Pulmonary artery endothelial cell (primary cell): ENCODE measurements at regions not wholly inside any gene's neighbourhood (a gene's known extent, or its start where the extent isn't known, plus 50 kb on each side); places are given as distances from the start of the nearest gene placed in this dataset.

ENCODE experiments used
- DNase-seq: peaks from one replicate; pipeline ENCODE4 v3.0.0-alpha.2; 2011; ENCODE audit warnings: low read depth, low spot score

- DNase-seq: no peak
Observed at GRCh38 chr16:27681681-27682080, 131.7 kb downstream of the KATNIP start.

DNA sequence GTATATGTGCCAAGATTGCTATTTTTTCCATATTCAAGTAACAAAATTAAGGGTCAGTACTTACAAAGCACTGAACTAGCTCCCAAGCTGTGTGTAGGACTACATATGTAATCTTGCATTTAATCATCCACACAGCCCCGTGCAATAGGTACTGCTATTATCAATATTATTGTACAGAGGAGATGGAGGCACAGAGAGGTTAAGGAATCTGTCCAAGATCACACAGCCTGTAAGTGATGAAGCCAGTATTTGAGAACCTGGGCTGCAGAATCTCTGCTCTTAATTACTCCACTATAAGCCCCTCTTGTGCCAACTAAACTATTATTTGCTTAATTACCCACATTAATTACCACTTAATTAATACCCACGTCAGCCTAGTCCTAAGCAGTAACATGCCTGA lies 134.1 kb downstream of the KATNIP start:
- DNase-seq: no peak

DNA sequence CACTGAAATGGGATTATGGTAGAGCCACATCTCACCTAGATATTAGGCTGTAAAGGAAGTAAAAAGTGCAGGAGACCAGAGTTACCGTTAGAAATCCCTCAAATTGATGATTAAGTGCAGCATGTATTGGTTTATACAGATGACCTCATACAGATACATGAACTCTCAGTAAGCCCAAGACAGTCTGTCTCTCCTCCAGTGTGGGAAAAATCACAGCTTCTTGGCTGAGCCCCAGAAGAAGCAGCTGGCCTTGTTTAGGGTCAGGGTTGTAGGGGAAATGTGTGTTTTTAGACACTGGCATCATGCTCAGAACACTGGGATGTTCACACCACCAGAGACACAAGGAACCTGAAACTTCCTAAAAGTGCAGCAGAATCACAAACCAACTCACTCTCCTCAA lies 135.9 kb downstream of the KATNIP start:
- DNase-seq: no peak

GRCh38 chr16:27686926-27687325 lies 137.0 kb downstream of the KATNIP start:
- DNase-seq: no peak

DNA sequence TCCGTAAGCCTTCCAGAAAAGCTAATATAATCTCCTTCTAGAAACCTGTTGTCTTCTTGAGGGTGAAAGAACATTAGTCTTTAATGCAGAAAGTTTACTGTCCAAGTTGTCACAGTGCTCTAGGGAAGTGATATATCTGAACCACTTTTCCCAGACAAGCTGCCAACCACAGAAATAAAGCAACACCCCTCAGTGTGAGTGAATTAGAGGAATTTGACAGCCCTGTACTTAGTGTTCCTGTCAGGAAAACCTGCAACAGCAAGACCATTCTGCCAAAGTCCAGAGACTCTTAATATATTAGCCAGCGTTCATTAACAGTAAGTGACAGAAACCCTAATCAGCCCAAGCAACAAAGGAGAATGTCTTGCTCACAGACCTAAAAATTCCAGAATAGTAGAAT lies 137.7 kb downstream of the KATNIP start:
- DNase-seq: no peak

- no peak for DNase-seq
Observed at GRCh38 chr16:27689711-27690110, 139.8 kb downstream of the KATNIP start.

DNA sequence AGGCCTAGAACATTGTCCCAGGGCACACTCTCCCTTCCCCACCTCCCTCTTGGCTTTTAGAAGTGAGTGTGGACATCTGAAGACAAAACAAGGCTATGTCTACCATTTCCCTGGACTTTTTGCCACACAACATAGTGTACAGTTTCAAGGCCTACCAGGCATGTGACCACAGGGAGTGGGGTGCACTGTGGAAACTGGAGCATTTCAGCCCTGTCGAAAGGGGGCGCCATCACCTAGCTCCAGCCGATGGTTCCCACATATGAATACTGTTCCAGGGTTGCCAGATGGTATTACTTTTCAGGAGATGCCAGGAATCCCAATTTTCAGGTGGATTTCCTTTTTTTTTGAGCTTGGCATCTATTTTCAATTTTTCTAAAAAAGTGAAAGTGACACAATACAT lies 140.7 kb downstream of the KATNIP start:
- DNase-seq: no peak

GRCh38 chr16:27691721-27692120 lies 141.8 kb downstream of the KATNIP start:
- no peak for DNase-seq

DNA sequence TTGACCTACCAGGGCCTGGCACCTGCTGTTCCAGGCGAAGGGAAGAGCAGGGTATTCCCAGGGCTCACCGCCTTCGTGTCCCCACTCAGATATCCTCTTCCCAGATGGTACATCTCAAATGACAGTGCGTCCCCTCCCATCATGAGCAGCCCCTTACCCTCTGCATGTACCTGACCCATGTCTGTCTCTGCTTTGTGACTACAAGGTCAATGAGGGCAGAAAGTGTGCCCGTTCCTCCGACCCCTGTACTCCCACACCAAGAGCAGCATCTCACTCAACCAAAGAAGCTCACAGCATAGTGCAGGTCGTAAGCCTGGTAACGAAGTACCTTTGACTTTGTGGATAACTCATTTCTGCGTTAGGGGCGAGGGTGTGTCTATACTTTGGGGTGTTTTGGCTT lies 142.6 kb downstream of the KATNIP start:
- DNase-seq: no peak

- no peak for DNase-seq
Observed at GRCh38 chr16:27695161-27695560, 145.2 kb downstream of the KATNIP start.

GRCh38 chr16:27698266-27698665 lies 148.3 kb downstream of the KATNIP start:
- no peak for DNase-seq

DNA sequence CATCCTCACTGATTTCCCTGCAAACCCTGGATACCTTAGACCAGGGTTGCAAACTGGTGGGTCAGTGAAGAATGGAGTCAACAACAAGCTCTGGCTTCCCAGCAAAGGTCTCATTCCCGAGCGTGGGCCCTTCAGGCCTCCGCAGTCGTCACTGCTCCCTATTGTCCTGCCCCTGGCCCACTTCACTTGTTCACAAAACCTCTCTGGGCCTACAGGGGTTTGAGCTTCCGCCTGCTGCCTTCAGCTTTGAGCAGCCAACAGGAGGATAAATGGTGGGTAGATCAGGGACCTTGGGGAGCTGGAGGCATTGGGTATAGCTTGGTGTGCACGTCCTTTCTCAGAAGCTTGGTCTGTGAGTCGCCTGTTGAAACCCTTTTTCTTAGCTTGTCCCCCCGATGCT lies 148.8 kb downstream of the KATNIP start:
- DNase-seq: no peak

GRCh38 chr16:27699540-27699939 lies 149.6 kb downstream of the KATNIP start:
- no peak for DNase-seq

DNA sequence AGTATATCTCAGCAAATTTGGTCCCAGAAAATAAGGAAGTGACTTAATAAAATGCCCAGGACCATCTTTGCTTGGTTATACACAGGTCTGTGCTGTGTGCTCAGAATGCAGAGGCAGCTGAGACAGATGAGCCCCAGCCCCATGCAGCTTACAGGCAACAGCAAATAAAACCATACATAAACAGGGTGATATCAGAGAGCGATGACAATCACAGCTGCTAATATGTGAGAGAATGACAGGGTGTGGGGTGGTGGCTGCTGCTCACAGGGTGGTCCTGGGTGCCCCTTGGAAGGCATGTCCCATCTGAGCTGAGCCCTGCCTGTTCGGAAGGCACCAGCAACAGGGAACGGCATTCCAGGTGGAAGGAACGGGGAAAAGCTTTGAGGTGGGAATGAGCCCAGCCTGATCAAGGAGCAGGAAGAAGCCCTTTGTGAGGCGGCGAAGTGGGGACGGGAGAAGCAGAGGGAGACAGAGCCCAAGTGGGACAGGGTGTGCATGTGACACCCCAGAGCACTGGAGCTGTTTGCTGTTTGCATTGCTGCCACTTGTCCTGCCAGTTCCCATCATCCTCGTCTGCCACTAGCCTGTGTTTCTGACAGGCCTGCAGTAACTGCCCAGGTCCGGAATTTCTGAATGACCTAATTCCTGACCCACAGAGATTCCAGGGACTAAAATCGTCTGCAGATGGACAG lies 150.5 kb downstream of the KATNIP start:
- no peak for DNase-seq

DNA sequence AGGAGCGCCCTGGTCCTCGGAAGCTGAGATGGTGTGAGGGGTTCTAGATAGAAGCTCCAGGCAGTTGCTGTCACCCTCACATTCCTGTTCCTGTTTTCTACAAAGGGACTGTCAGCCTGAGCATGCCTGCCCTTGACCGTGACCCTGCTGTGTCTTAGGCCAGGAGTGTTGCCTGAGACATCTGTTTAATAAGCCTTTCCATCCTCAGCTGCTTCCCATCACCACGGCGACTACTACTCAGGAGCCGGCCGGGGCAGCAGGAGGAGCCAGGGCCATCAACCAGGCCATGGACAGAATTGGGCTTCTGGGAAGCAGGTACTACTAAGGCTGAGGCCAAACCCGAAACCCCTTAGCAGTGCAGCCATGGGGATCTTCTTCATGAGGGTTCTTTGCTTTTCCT lies 151.4 kb downstream of the KATNIP start:
- DNase-seq: no peak

GRCh38 chr16:27703121-27703520 lies 153.2 kb downstream of the KATNIP start:
- DNase-seq: no peak

DNA sequence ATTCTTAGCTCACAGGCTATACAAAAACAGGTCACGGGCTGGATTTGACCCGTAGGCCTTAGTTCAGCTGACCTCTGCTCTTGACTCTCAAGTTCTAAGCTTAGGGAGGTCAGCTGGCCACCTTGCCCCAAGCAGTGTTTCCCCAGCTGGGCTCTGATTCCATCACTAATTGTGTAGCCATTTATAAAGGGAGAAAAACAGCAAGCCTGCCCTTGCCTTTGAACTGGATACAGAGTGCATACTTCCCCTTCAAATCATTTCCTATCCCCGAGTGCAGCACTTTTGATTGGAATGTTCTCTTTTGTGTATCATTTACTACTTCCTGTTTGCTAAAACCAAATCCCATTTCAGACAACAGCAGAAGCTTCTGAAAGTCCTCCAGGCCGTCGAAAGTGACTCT lies 153.6 kb downstream of the KATNIP start:
- DNase-seq: peak; percentile 59

GRCh38 chr16:27704252-27704651 lies 154.3 kb downstream of the KATNIP start:
- DNase-seq: peak; percentile 66

DNA sequence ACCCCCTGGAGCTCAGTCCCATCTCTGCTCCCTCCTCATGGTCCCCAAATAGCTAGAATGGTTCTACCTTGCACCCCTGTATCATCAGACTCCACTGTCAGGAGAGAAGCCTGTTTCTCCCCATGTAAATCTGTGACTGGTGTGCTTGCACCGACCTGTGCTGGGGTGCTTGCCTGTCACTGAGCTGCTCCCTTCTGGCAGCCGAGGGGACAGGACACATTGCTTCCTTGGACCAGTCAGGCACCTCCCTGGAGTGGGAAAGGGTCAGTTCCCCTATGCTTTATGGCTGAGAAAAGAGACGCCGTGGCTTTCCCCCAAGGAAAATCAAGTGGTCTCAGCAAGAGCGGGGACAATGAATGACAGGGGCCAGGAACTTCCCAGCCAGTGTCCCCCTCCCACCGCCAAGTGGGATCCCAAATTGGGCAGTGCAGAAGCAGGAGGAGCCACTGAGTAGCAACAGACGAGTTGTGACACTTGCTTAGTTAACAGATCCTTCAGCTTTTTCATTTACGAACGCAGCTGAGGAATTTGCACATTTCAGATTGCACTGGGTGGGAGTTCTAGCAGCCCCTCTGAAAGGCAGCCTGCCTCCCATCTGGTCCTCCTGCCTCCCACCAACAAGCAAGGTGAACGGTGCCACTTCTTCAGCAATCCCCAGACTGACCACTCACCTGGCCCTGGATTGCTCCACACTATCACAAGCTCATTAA lies 156.4 kb downstream of the KATNIP start:
- no peak for DNase-seq

GRCh38 chr16:27706866-27707685 lies 157.1 kb downstream of the KATNIP start:
- no peak for DNase-seq

- no peak for DNase-seq
Observed at GRCh38 chr16:27708651-27709050, 158.7 kb downstream of the KATNIP start.

- no peak for DNase-seq
Observed at GRCh38 chr16:27712251-27712711, 162.3 kb downstream of the KATNIP start.
